Epithelial cell of proximal tubule (primary cell): ENCODE measurements at regions not wholly inside any gene's neighbourhood (a gene's known extent, or its start where the extent isn't known, plus 50 kb on each side); places are given as distances from the start of the nearest gene placed in this dataset.

Experiments
- DNase-seq: peaks from one replicate; pipeline ENCODE4 v3.0.0-alpha.2; 2011; ENCODE audit warnings: low read depth
- H3K4me3 ChIP-seq: 2 replicates; pipeline ENCODE4 v1.5.1; 2011; ENCODE audit warnings: low read depth, mild to moderate bottlenecking, low read length
- TF ChIP-seq, protein P1 (sequence below): conservative IDR thresholded peaks from 2 replicates; pipeline ENCODE4 v1.5.1; 2012; ENCODE audit warnings: low read depth, mild to moderate bottlenecking, low read length

DNA sequence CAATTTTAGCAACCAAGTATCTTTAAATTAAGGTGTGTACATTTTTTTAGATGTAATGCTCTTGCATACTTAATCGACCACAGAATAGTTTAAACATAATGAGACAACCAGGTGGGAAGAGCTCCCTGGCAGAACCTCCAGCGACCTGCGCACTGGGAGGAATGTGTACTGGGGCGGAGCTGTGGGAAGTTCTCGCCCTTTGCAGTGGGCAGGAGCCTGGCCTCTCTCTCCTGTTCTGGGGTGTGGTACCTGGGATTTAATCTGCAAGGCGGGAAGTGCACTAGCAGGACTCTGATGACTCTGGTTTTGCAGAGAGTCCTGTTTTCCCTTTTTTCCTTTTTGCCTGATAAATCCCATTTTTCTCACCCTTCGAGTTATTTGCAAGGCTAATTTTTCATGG lies 150.7 kb downstream of the SLC28A3 start:
- no peak for DNase-seq
- TF ChIP-seq, protein P1, sequence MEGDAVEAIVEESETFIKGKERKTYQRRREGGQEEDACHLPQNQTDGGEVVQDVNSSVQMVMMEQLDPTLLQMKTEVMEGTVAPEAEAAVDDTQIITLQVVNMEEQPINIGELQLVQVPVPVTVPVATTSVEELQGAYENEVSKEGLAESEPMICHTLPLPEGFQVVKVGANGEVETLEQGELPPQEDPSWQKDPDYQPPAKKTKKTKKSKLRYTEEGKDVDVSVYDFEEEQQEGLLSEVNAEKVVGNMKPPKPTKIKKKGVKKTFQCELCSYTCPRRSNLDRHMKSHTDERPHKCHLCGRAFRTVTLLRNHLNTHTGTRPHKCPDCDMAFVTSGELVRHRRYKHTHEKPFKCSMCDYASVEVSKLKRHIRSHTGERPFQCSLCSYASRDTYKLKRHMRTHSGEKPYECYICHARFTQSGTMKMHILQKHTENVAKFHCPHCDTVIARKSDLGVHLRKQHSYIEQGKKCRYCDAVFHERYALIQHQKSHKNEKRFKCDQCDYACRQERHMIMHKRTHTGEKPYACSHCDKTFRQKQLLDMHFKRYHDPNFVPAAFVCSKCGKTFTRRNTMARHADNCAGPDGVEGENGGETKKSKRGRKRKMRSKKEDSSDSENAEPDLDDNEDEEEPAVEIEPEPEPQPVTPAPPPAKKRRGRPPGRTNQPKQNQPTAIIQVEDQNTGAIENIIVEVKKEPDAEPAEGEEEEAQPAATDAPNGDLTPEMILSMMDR, result no peak
- no peak overlapping the region for H3K4me3 ChIP-seq

DNA sequence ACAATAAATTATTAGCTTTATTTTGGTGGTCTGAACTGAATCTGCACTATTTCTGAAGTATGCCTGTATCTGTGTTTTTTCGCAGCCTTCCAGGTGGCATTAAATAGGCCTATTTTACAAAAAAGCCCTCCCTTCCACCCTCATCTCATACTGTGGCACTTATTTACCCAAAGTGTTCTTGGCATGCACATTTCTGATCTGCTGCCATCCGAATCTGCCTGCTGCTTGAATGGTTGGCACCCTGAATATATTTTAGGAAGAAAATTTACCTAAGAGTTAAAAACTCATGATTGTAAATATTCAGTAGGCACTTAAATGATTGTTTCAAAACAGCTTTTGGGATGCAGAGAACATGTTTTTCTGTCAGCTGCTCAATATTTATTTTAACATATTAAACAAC lies 150.1 kb downstream of the SLC28A3 start:
- TF ChIP-seq, protein P1, result no peak
- H3K4me3 ChIP-seq, result no peak overlapping the region
- no peak for DNase-seq

DNA sequence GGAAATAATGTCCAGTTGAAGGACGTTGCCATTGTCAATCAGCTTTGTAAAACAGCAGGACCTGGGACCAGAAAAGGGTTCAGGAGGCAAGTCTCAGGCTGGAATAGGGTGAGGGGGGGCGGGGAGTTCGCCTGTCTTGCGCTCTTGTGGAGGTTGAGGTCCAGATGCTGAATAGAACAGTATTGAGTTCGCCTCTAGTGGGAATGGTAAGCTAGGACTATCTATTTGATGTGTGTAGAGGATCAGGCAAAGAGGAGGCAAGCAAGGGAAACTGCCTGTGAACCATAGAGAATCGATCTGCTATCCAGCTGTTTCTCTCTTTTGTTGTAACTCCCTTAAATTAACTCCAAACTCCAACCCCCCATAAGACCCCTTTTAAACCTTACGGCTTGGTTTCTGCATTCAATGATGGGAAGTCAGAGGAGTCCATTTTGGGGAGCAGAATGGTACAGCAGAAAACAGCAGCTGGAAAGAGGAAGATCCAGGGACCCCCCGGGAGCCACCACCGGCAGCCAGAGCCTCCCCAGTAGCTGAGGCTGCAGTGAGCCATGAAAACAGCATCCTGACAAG lies 133.7 kb downstream of the SLC28A3 start:
- TF ChIP-seq, protein P1, result no peak
- DNase-seq, result no peak
- no peak overlapping the region for H3K4me3 ChIP-seq

DNA sequence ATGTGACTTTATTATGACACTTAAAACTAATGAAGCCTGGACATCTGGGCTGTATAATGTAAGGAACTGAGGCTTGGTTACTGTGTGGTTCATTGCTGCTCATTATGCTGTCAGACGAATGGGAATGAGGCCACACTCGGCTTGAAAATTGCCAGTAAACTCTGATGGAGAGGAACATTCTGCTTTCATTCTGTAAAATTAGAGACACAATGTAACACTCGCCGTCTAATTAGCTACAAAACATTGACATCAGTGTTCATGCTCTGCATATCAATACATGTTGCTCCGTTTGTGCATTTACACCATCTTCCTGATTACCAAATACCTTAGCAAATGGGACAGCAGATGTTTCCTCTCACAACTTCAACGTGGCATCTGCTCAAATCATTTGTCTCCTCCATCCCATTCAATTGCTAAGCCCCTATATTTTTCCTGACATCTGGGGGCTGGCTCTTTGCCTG lies 133.0 kb downstream of the SLC28A3 start:
- H3K4me3 ChIP-seq, result no peak overlapping the region
- TF ChIP-seq, protein P1, result no peak
- no peak for DNase-seq

DNA sequence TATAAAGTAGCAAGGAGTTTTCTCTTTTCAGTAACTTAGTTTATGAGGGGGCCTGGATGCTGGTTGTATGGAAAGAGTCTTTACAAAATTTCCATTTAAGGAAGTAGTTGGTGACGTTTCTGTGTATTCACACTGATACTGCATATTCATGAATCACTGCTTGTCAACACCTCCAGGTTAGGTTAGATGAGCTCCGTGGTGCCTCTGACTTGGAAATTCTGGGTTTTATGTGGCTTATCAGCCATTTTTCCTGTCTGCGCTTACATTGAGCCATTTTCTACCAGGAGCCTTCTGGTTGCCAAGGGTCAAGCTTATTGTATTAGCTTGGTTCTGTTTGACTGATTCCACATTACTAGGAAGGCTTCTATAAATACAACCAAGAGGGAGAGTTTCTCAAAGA lies 128.3 kb downstream of the SLC28A3 start:
- DNase-seq, result no peak
- TF ChIP-seq, protein P1, result no peak
- H3K4me3 ChIP-seq, result no peak overlapping the region

DNA sequence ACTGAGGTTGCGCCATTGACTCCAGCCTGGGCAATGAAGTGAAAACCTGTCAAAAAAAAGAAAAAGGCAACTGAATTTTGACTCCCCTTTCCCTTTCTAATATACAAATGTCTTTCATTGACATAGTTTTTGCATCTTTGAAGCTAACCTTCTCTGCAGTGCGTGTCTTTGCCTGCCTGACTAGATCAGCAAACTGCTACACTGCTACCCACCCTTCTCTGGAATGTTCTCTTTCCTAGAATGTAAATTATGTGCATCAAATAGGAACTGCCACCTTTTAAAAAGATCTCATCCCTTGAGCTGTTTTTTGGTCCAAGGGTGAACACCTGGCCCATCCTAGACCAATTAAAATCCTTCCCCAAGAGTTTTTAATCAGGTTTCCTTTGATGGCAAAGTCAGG lies 127.6 kb downstream of the SLC28A3 start:
- DNase-seq, result no peak
- TF ChIP-seq, protein P1, result no peak

DNA sequence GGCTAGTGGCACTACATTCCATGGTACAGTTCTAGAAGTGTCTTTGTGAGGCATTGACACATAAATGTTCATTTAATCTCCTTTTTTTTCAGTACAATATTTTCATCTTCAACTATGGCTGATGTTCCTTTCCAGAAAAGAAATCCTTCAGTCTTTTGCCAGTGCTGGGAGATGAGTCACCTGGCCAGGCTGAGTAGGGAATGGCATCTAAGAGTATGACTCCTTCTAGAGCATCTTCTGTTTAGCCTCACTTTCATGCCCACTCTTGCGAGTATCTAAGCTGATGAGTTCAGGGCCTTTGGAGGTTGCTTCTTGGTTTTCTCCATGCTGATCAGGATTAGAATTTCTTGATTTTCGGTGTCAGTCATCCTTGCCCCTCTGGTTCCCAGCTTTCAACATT lies 124.4 kb downstream of the SLC28A3 start:
- no peak for DNase-seq
- TF ChIP-seq, protein P1, result no peak
- no peak overlapping the region for H3K4me3 ChIP-seq

More for the DNA sequence above, 127.6 kb downstream of the SLC28A3 start:
- no peak overlapping the region for H3K4me3 ChIP-seq
